HFF-Myc (cell line): ENCODE measurements at regions not wholly inside any gene's neighbourhood (a gene's known extent, or its start where the extent isn't known, plus 50 kb on each side); places are given as distances from the start of the nearest gene placed in this dataset.

Experiments
- DNase-seq: peaks from one replicate; pipeline ENCODE4 v3.0.0-alpha.2; 2011; ENCODE audit warnings: low read depth; ENCODE audit errors: extremely low read depth
- H3K4me3 ChIP-seq: replicated peaks from 2 replicates; pipeline ENCODE4 v1.5.1; 2011; ENCODE audit warnings: low read depth, mild to moderate bottlenecking, control low read depth, low read length
- CTCF ChIP-seq: IDR thresholded peaks from 2 replicates; pipeline ENCODE4 v1.5.1; 2012; ENCODE audit warnings: mild to moderate bottlenecking, low read depth, low read length, control low read depth; ENCODE audit errors: missing control alignments

DNA sequence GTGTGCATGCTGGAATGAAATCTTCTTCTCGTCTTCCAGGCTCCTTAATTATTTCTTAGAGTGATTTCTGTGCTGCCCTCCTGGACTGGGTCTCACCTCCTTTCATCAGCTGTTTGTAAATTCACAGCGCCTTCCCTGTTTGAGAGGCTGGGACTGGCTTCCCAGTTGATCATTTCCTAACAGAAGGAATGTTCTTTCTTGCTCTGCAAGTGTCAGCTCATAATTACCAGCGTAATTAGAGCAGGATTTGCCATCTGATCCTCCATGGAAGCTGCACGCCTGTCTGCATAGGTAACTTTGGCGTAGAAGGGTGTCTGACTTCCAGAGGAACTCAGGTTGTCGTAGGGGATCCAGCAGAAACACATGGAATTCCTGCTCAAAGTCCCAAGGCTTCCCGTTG is 375.0 kb upstream of the EEF2KMT start:
- no peak for TF ChIP-seq CTCF
- DNase-seq = no peak
- no peak overlapping the region for H3K4me3 ChIP-seq

DNA sequence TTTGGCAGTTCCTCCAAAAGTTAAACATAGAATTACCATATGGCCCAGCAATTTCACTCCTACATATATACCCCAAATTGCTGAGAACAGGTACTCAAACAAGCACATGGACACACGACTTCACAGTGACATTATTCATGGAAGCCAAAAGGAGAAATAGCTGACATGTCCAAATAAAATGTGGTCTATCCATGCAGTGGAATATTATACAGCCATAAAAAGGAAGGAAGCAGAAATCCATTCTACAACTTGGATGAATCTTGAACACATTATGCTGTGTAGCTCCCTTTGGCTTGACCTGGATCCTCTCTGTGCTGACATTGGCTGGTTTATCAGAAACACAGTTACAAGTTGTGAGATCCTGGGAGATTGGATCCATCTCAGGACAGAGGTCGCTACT is 370.9 kb upstream of the EEF2KMT start:
- DNase-seq = no peak
- no peak for TF ChIP-seq CTCF
- no peak overlapping the region for H3K4me3 ChIP-seq

GRCh38 chr16:5467552-5467951 is 370.0 kb upstream of the EEF2KMT start:
- no peak for TF ChIP-seq CTCF
- no peak overlapping the region for H3K4me3 ChIP-seq
- no peak for DNase-seq

GRCh38 chr16:5466551-5466950 is 369.0 kb upstream of the EEF2KMT start:
- TF ChIP-seq CTCF = no peak
- no peak for DNase-seq
- no peak overlapping the region for H3K4me3 ChIP-seq

DNA sequence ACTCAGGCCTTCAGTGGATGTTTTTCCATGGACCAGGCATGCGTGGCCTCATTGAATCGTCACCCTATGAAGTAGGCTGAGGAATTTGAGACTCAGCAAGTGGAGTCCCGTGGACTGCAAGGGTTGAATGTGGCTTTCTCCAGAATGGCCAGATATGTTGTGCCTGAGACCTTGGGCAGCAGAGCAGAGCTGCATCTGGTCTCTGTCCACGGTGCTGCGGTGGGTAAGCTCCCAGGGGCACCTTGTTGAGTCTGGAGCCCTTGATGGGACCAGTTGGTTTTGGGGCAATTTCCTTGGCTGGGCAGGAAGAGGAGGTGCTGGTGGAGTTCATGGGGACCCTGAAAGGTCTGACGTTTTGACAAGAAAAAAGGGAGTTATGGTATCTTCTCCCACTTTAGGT is 368.1 kb upstream of the EEF2KMT start:
- DNase-seq = no peak
- no peak overlapping the region for H3K4me3 ChIP-seq
- TF ChIP-seq CTCF = no peak

DNA sequence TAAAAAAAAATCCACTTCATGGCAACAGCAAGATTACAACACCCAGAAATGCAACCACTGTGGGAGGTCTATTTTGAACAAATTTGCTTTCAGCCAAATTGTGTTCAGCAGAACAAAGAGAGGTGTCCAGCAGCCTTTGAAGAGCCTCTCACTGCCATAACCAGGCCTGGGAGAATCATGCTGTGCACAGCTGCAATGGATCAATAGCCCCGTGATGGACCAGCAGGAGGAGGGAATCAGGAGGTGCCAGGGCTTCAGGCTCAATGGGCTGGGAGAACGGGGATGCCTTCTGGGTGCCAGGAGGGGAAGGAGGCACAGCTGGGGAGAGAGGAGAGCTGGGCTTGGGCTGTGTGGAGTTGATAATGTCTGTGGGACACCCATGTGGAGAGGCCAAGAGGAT is 366.2 kb upstream of the EEF2KMT start:
- no peak for DNase-seq
- no peak overlapping the region for H3K4me3 ChIP-seq
- no peak for TF ChIP-seq CTCF

DNA sequence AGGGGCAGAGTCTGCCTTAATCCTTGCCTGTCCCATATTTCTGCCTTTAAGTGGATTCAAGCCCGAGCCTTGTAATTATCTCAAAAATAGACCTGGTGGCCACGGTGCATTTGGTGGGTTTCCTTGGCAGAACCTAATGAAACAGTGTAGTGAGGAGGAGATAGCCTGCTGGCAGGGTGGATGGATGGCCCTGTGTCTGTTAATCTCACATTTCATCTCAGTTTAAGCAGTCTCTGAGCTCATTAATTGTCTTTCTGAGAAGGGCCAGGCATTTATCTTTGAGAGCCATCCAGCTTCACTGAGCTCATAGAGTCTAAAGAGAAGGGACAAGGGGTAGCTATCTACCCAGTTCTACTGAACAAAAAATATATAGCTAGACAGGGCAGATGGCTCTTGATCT is 364.0 kb upstream of the EEF2KMT start:
- no peak for TF ChIP-seq CTCF
- DNase-seq = no peak
- H3K4me3 ChIP-seq = no peak overlapping the region
